ENCODE measurements at regions not wholly inside any gene's neighbourhood (a gene's known extent, or its start where the extent isn't known, plus 50 kb on each side); places are given as distances from the start of the nearest gene placed in this dataset.
"Not testable (repeated sequence)": the region's sequence is repeated elsewhere in the genome, so short reads cannot be mapped to it uniquely, and the experiment has no call there.

DNA sequence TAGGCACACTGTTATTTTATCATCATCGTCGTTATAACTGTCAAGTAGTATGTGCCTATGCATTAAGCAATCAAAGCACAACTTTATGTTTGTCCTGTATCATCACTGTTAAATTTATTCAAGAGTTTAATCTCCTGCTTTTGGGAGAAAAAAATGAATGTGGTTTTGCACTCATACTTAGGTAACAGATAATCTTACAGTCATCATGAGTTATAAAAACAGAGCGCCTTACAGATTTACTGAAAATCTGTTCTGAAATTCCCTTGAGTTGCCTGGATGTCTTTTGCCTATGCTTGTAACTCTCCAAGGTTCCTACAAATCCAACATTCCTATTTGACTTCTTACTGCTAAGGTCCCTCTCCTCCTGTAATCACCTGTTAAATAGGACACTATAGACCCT lies 307.3 kb downstream of the ZIC4 start:
- Histone ChIP-seq H3K4me3 (ENCODE audit: low read depth, low read length, poor library complexity, severe bottlenecking) (no peak overlapping the region), H3K36me3 (ENCODE audit: insufficient read depth, low read length) (no peaks in the 10 kb centered on the region), H3K4me1 (ENCODE audit: insufficient read depth, low read length, poor library complexity, severe bottlenecking) (no peaks in the 10 kb centered on the region)

DNA sequence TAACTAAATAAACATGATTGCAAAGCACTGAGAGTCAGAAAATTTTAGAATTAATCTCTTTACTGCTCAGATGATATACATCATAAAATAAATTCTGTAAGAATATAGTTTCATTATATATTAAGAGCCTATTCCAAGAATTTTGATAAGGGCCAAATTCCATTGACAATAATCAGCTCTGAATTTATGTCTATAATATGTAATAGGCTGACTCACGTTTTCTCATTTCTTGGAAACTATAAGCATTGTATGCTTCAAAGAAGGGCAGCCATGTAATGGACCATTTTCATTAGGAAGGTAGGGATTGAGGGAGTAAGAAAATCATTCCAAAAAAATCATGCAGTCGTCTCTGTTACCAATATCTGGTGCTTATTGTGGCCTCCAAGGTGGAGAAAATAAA lies 315.9 kb downstream of the ZIC4 start:
- intact Hi-C loops (cut with micrococcal nuclease; ENCODE audit: unreplicated experiment), result no loop called here
- no peak for DNase-seq (ENCODE audit: low spot score)
- TF ChIP-seq, protein P1, sequence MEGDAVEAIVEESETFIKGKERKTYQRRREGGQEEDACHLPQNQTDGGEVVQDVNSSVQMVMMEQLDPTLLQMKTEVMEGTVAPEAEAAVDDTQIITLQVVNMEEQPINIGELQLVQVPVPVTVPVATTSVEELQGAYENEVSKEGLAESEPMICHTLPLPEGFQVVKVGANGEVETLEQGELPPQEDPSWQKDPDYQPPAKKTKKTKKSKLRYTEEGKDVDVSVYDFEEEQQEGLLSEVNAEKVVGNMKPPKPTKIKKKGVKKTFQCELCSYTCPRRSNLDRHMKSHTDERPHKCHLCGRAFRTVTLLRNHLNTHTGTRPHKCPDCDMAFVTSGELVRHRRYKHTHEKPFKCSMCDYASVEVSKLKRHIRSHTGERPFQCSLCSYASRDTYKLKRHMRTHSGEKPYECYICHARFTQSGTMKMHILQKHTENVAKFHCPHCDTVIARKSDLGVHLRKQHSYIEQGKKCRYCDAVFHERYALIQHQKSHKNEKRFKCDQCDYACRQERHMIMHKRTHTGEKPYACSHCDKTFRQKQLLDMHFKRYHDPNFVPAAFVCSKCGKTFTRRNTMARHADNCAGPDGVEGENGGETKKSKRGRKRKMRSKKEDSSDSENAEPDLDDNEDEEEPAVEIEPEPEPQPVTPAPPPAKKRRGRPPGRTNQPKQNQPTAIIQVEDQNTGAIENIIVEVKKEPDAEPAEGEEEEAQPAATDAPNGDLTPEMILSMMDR (conservative IDR thresholded peaks at IDR 0.05; ENCODE audit: low read length), result no peak
- TF ChIP-seq EZH2phosphoT487 (IDR thresholded peaks at IDR 0.05; ENCODE audit: borderline replicate concordance, low read depth, low read length), result no peak
- Histone ChIP-seq H2AFZ (ENCODE audit: low read length) (no peak overlapping the region), H3K9me2 (ENCODE audit: insufficient read depth, low read length) (no peaks in the 10 kb centered on the region), H4K20me1 (ENCODE audit: insufficient read depth, low read length) (no peaks in the 10 kb centered on the region), H3K36me3 (ENCODE audit: insufficient read depth, low read length) (no peaks in the 10 kb centered on the region), H3K27ac (ENCODE audit: low read depth, low read length, poor library complexity, severe bottlenecking) (no peak overlapping the region), H3K4me2 (ENCODE audit: low read length) (no peak overlapping the region), H3K4me1 (ENCODE audit: insufficient read depth, low read length, poor library complexity, severe bottlenecking) (no peaks in the 10 kb centered on the region), H3K79me2 (ENCODE audit: insufficient read depth, low read depth, low read length) (no peaks in the 10 kb centered on the region), H3K9me3 (ENCODE audit: low read length) (no peaks in the 10 kb centered on the region), H3K4me3 (ENCODE audit: low read depth, low read length, poor library complexity, severe bottlenecking) (no peak overlapping the region)
- ChIA-PET CTCF (ENCODE audit: unreplicated experiment) (no interaction called here), POLR2A (no interaction called here)
- no TSS peak for BruUV-seq (replicated peaks)

More for the DNA sequence above, 307.3 kb downstream of the ZIC4 start:
- CTCF ChIA-PET (ENCODE audit: unreplicated experiment), result no interaction called here
- no peak for DNase-seq (ENCODE audit: low spot score)
- Histone ChIP-seq H3K9me2 (ENCODE audit: insufficient read depth, low read length) (no peaks in the 10 kb centered on the region), H4K20me1 (ENCODE audit: insufficient read depth, low read length) (no peaks in the 10 kb centered on the region), H3K79me2 (ENCODE audit: insufficient read depth, low read depth, low read length) (no peaks in the 10 kb centered on the region), H3K27ac (ENCODE audit: low read depth, low read length, poor library complexity, severe bottlenecking) (no peak overlapping the region), H3K9me3 (ENCODE audit: low read length) (no peaks in the 10 kb centered on the region), H3K4me2 (ENCODE audit: low read length) (no peak overlapping the region), H2AFZ (ENCODE audit: low read length) (no peak overlapping the region)
- POLR2A ChIA-PET, result interaction anchor here (1.0 kb wide), 1 partner anchor 71 kb away, joined by 3 read pairs; no protein-coding TSS in a partner anchor
- no TSS peak for BruUV-seq (replicated peaks)
- TF ChIP-seq, protein P1 (conservative IDR thresholded peaks at IDR 0.05; ENCODE audit: low read length), result no peak
- TF ChIP-seq EZH2phosphoT487 (IDR thresholded peaks at IDR 0.05; ENCODE audit: borderline replicate concordance, low read depth, low read length), result no peak
- intact Hi-C loops (cut with micrococcal nuclease; ENCODE audit: unreplicated experiment), result no loop called here

DNA sequence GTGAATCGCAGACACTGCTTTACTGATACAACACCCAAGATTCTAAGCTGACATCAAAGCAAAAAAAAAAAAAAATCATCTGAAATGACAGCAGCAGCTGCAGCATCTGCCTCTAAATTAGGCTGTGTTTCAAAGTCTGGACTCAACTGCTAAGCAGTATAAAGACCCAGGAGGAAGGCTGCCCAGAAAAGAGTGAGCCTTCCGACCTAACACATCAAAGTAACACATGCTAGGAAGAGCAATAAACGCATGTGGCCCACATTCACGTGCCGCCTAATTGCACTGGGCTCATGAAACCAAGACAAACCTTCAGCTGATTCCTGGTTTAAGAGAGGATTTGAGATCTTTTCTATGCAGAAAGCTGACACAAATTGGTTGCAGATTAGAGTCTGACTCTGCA lies 317.1 kb downstream of the ZIC4 start:
- no peak overlapping the region for H3K4me2 ChIP-seq (ENCODE audit: low read length)
- no peak overlapping the region for H2AFZ ChIP-seq (ENCODE audit: low read length)
- H3K79me2 ChIP-seq (ENCODE audit: insufficient read depth, low read depth, low read length), result no peaks in the 10 kb centered on the region
- no peaks in the 10 kb centered on the region for H3K36me3 ChIP-seq (ENCODE audit: insufficient read depth, low read length)
- H3K9me2 ChIP-seq (ENCODE audit: insufficient read depth, low read length), result no peaks in the 10 kb centered on the region
- no peak overlapping the region for H3K4me3 ChIP-seq (ENCODE audit: low read depth, low read length, poor library complexity, severe bottlenecking)
- TF ChIP-seq, protein P1 (conservative IDR thresholded peaks at IDR 0.05; ENCODE audit: low read length), result no peak
- no peak for TF ChIP-seq EZH2phosphoT487 (IDR thresholded peaks at IDR 0.05; ENCODE audit: borderline replicate concordance, low read depth, low read length)
- no peaks in the 10 kb centered on the region for H3K9me3 ChIP-seq (ENCODE audit: low read length)
- no TSS peak for BruUV-seq (replicated peaks)
- ChIA-PET POLR2A (no interaction called here), CTCF (ENCODE audit: unreplicated experiment) (no interaction called here)
- no peaks in the 10 kb centered on the region for H3K4me1 ChIP-seq (ENCODE audit: insufficient read depth, low read length, poor library complexity, severe bottlenecking)
- intact Hi-C loops (cut with micrococcal nuclease; ENCODE audit: unreplicated experiment), result no loop called here
- H3K27ac ChIP-seq (ENCODE audit: low read depth, low read length, poor library complexity, severe bottlenecking), result no peak overlapping the region
- no peak for DNase-seq (ENCODE audit: low spot score)
- H4K20me1 ChIP-seq (ENCODE audit: insufficient read depth, low read length), result no peaks in the 10 kb centered on the region

DNA sequence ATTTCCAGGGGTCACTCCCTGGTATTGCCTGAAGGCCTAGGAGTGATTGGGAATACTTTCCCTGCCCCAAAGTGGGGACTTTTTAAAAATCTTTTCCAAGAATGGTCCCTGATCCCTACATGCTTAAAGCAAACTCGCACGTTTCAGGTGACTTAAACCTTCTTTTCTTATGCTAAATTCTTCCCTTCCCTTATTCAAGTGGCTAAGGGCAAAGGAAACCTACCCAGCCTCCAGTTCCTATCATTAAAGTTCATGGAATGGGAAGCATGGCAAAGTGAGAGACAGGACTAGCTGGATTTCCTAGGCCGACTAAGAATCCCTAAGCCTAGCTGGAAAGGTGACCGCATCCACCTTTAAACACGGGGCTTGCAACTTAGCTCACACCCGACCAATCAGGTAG lies 346.8 kb downstream of the ZIC4 start:
- H3K27ac ChIP-seq (ENCODE audit: low read depth, low read length, poor library complexity, severe bottlenecking); H3K4me2 ChIP-seq (ENCODE audit: low read length); BruUV-seq (replicated peaks); H3K36me3 ChIP-seq (ENCODE audit: insufficient read depth, low read length); H2AFZ ChIP-seq (ENCODE audit: low read length); H3K4me3 ChIP-seq (ENCODE audit: low read depth, low read length, poor library complexity, severe bottlenecking); H3K9me3 ChIP-seq (ENCODE audit: low read length); H3K9me2 ChIP-seq (ENCODE audit: insufficient read depth, low read length); DNase-seq (ENCODE audit: low spot score); H3K79me2 ChIP-seq (ENCODE audit: insufficient read depth, low read depth, low read length); intact Hi-C loops (cut with micrococcal nuclease; ENCODE audit: unreplicated experiment); CTCF ChIA-PET (ENCODE audit: unreplicated experiment); H3K4me1 ChIP-seq (ENCODE audit: insufficient read depth, low read length, poor library complexity, severe bottlenecking); POLR2A ChIA-PET; H4K20me1 ChIP-seq (ENCODE audit: insufficient read depth, low read length): not testable (repeated sequence)

Data from OCI-LY7 (cell line).